ENCODE measurements at regions not wholly inside any gene's neighbourhood (a gene's known extent, or its start where the extent isn't known, plus 50 kb on each side); places are given as distances from the start of the nearest gene placed in this dataset.

- H3K9ac ChIP-seq (ENCODE audit: low read depth in 1 of 2, low read length in 2 of 2): no peak overlapping the region
- no peaks in the 10 kb centered on the region for H3K4me1 ChIP-seq (ENCODE audit: control insufficient read depth in 2 of 2, insufficient read depth in 2 of 2, low read length in 2 of 2)
- H3K9me3 ChIP-seq (ENCODE audit: control insufficient read depth in 2 of 2, low read length in 2 of 2): no peaks in the 10 kb centered on the region
- no peak overlapping the region for H3K27ac ChIP-seq (ENCODE audit: low read depth in 2 of 2, low read length in 2 of 2)
- H3K27me3 ChIP-seq (ENCODE audit: control insufficient read depth in 2 of 2, insufficient read depth in 2 of 2, low read length in 2 of 2): no peaks in the 10 kb centered on the region
- H3K4me3 ChIP-seq (ENCODE audit: low read length in 2 of 2): no peak overlapping the region
- H3K36me3 ChIP-seq (ENCODE audit: control insufficient read depth in 2 of 2, insufficient read depth in 2 of 2, low read length in 2 of 2): no peaks in the 10 kb centered on the region
Measured at GRCh38 chrX:125089761-125090445, 229.8 kb upstream of the TEX13C start.

GRCh38 chrX:125093852-125094251 is 225.8 kb upstream of the TEX13C start:
- no peaks in the 10 kb centered on the region for H3K36me3 ChIP-seq (ENCODE audit: control insufficient read depth in 2 of 2, insufficient read depth in 2 of 2, low read length in 2 of 2)
- no peaks in the 10 kb centered on the region for H3K4me1 ChIP-seq (ENCODE audit: control insufficient read depth in 2 of 2, insufficient read depth in 2 of 2, low read length in 2 of 2)
- no peaks in the 10 kb centered on the region for H3K9me3 ChIP-seq (ENCODE audit: control insufficient read depth in 2 of 2, low read length in 2 of 2)
- no peak overlapping the region for H3K9ac ChIP-seq (ENCODE audit: low read depth in 1 of 2, low read length in 2 of 2)
- H3K27me3 ChIP-seq (ENCODE audit: control insufficient read depth in 2 of 2, insufficient read depth in 2 of 2, low read length in 2 of 2): no peaks in the 10 kb centered on the region
- no peak overlapping the region for H3K4me3 ChIP-seq (ENCODE audit: low read length in 2 of 2)
- H3K27ac ChIP-seq (ENCODE audit: low read depth in 2 of 2, low read length in 2 of 2): no peak overlapping the region

GRCh38 chrX:125094901-125095300 is 224.8 kb upstream of the TEX13C start:
- Histone ChIP-seq H3K4me3 (ENCODE audit: low read length in 2 of 2) (no peak overlapping the region), H3K9me3 (ENCODE audit: control insufficient read depth in 2 of 2, low read length in 2 of 2) (no peaks in the 10 kb centered on the region), H3K27me3 (ENCODE audit: control insufficient read depth in 2 of 2, insufficient read depth in 2 of 2, low read length in 2 of 2) (no peaks in the 10 kb centered on the region), H3K4me1 (ENCODE audit: control insufficient read depth in 2 of 2, insufficient read depth in 2 of 2, low read length in 2 of 2) (no peaks in the 10 kb centered on the region), H3K27ac (ENCODE audit: low read depth in 2 of 2, low read length in 2 of 2) (no peak overlapping the region), H3K36me3 (ENCODE audit: control insufficient read depth in 2 of 2, insufficient read depth in 2 of 2, low read length in 2 of 2) (no peaks in the 10 kb centered on the region), H3K9ac (ENCODE audit: low read depth in 1 of 2, low read length in 2 of 2) (no peak overlapping the region)

- no peaks in the 10 kb centered on the region for H3K27me3 ChIP-seq (ENCODE audit: control insufficient read depth in 2 of 2, insufficient read depth in 2 of 2, low read length in 2 of 2)
- H3K36me3 ChIP-seq (ENCODE audit: control insufficient read depth in 2 of 2, insufficient read depth in 2 of 2, low read length in 2 of 2): no peaks in the 10 kb centered on the region
- H3K4me1 ChIP-seq (ENCODE audit: control insufficient read depth in 2 of 2, insufficient read depth in 2 of 2, low read length in 2 of 2): no peaks in the 10 kb centered on the region
- no peak overlapping the region for H3K27ac ChIP-seq (ENCODE audit: low read depth in 2 of 2, low read length in 2 of 2)
- no peak overlapping the region for H3K4me3 ChIP-seq (ENCODE audit: low read length in 2 of 2)
- H3K9me3 ChIP-seq (ENCODE audit: control insufficient read depth in 2 of 2, low read length in 2 of 2): no peaks in the 10 kb centered on the region
- no peak overlapping the region for H3K9ac ChIP-seq (ENCODE audit: low read depth in 1 of 2, low read length in 2 of 2)
Measured at GRCh38 chrX:125096469-125096868, 223.2 kb upstream of the TEX13C start.

- Histone ChIP-seq H3K36me3 (ENCODE audit: control insufficient read depth in 2 of 2, insufficient read depth in 2 of 2, low read length in 2 of 2) (no peaks in the 10 kb centered on the region), H3K4me1 (ENCODE audit: control insufficient read depth in 2 of 2, insufficient read depth in 2 of 2, low read length in 2 of 2) (no peaks in the 10 kb centered on the region), H3K9me3 (ENCODE audit: control insufficient read depth in 2 of 2, low read length in 2 of 2) (no peaks in the 10 kb centered on the region), H3K27ac (ENCODE audit: low read depth in 2 of 2, low read length in 2 of 2) (no peak overlapping the region), H3K4me3 (ENCODE audit: low read length in 2 of 2) (no peak overlapping the region), H3K27me3 (ENCODE audit: control insufficient read depth in 2 of 2, insufficient read depth in 2 of 2, low read length in 2 of 2) (no peaks in the 10 kb centered on the region), H3K9ac (ENCODE audit: low read depth in 1 of 2, low read length in 2 of 2) (no peak overlapping the region)
Measured at GRCh38 chrX:125096870-125097269, 222.8 kb upstream of the TEX13C start.

GRCh38 chrX:125101971-125102755 is 217.5 kb upstream of the TEX13C start:
- H3K4me3 ChIP-seq (ENCODE audit: low read length in 2 of 2): no peak overlapping the region
- H3K4me1 ChIP-seq (ENCODE audit: control insufficient read depth in 2 of 2, insufficient read depth in 2 of 2, low read length in 2 of 2): no peaks in the 10 kb centered on the region
- no peaks in the 10 kb centered on the region for H3K36me3 ChIP-seq (ENCODE audit: control insufficient read depth in 2 of 2, insufficient read depth in 2 of 2, low read length in 2 of 2)
- H3K9ac ChIP-seq (ENCODE audit: low read depth in 1 of 2, low read length in 2 of 2): no peak overlapping the region
- no peak overlapping the region for H3K27ac ChIP-seq (ENCODE audit: low read depth in 2 of 2, low read length in 2 of 2)
- H3K9me3 ChIP-seq (ENCODE audit: control insufficient read depth in 2 of 2, low read length in 2 of 2): no peaks in the 10 kb centered on the region
- H3K27me3 ChIP-seq (ENCODE audit: control insufficient read depth in 2 of 2, insufficient read depth in 2 of 2, low read length in 2 of 2): no peaks in the 10 kb centered on the region

- Histone ChIP-seq H3K27ac (ENCODE audit: low read depth in 2 of 2, low read length in 2 of 2) (no peak overlapping the region), H3K4me3 (ENCODE audit: low read length in 2 of 2) (no peak overlapping the region), H3K36me3 (ENCODE audit: control insufficient read depth in 2 of 2, insufficient read depth in 2 of 2, low read length in 2 of 2) (no peaks in the 10 kb centered on the region), H3K9ac (ENCODE audit: low read depth in 1 of 2, low read length in 2 of 2) (no peak overlapping the region), H3K9me3 (ENCODE audit: control insufficient read depth in 2 of 2, low read length in 2 of 2) (no peaks in the 10 kb centered on the region), H3K4me1 (ENCODE audit: control insufficient read depth in 2 of 2, insufficient read depth in 2 of 2, low read length in 2 of 2) (no peaks in the 10 kb centered on the region), H3K27me3 (ENCODE audit: control insufficient read depth in 2 of 2, insufficient read depth in 2 of 2, low read length in 2 of 2) (no peaks in the 10 kb centered on the region)
Measured at GRCh38 chrX:125103693-125104092, 216.0 kb upstream of the TEX13C start.

GRCh38 chrX:125108921-125109320 is 210.8 kb upstream of the TEX13C start:
- no peaks in the 10 kb centered on the region for H3K9me3 ChIP-seq (ENCODE audit: control insufficient read depth in 2 of 2, low read length in 2 of 2)
- no peaks in the 10 kb centered on the region for H3K4me1 ChIP-seq (ENCODE audit: control insufficient read depth in 2 of 2, insufficient read depth in 2 of 2, low read length in 2 of 2)
- H3K9ac ChIP-seq (ENCODE audit: low read depth in 1 of 2, low read length in 2 of 2): no peak overlapping the region
- H3K36me3 ChIP-seq (ENCODE audit: control insufficient read depth in 2 of 2, insufficient read depth in 2 of 2, low read length in 2 of 2): no peaks in the 10 kb centered on the region
- H3K4me3 ChIP-seq (ENCODE audit: low read length in 2 of 2): no peak overlapping the region
- H3K27ac ChIP-seq (ENCODE audit: low read depth in 2 of 2, low read length in 2 of 2): no peak overlapping the region
- H3K27me3 ChIP-seq (ENCODE audit: control insufficient read depth in 2 of 2, insufficient read depth in 2 of 2, low read length in 2 of 2): no peaks in the 10 kb centered on the region

- no peaks in the 10 kb centered on the region for H3K4me1 ChIP-seq (ENCODE audit: control insufficient read depth in 2 of 2, insufficient read depth in 2 of 2, low read length in 2 of 2)
- H3K9ac ChIP-seq (ENCODE audit: low read depth in 1 of 2, low read length in 2 of 2): no peak overlapping the region
- H3K4me3 ChIP-seq (ENCODE audit: low read length in 2 of 2): no peak overlapping the region
- H3K9me3 ChIP-seq (ENCODE audit: control insufficient read depth in 2 of 2, low read length in 2 of 2): no peaks in the 10 kb centered on the region
- no peak overlapping the region for H3K27ac ChIP-seq (ENCODE audit: low read depth in 2 of 2, low read length in 2 of 2)
- H3K36me3 ChIP-seq (ENCODE audit: control insufficient read depth in 2 of 2, insufficient read depth in 2 of 2, low read length in 2 of 2): no peaks in the 10 kb centered on the region
- H3K27me3 ChIP-seq (ENCODE audit: control insufficient read depth in 2 of 2, insufficient read depth in 2 of 2, low read length in 2 of 2): no peaks in the 10 kb centered on the region
Measured at GRCh38 chrX:125131164-125131563, 188.5 kb upstream of the TEX13C start.

- Histone ChIP-seq H3K9ac (ENCODE audit: low read depth in 1 of 2, low read length in 2 of 2) (no peak overlapping the region), H3K27ac (ENCODE audit: low read depth in 2 of 2, low read length in 2 of 2) (no peak overlapping the region), H3K36me3 (ENCODE audit: control insufficient read depth in 2 of 2, insufficient read depth in 2 of 2, low read length in 2 of 2) (no peaks in the 10 kb centered on the region), H3K4me1 (ENCODE audit: control insufficient read depth in 2 of 2, insufficient read depth in 2 of 2, low read length in 2 of 2) (no peaks in the 10 kb centered on the region), H3K4me3 (ENCODE audit: low read length in 2 of 2) (no peak overlapping the region), H3K9me3 (ENCODE audit: control insufficient read depth in 2 of 2, low read length in 2 of 2) (no peaks in the 10 kb centered on the region), H3K27me3 (ENCODE audit: control insufficient read depth in 2 of 2, insufficient read depth in 2 of 2, low read length in 2 of 2) (no peaks in the 10 kb centered on the region)
Measured at GRCh38 chrX:125132274-125132673, 187.4 kb upstream of the TEX13C start.
